ENCODE measurements at regions not wholly inside any gene's neighbourhood (a gene's known extent, or its start where the extent isn't known, plus 50 kb on each side); places are given as distances from the start of the nearest gene placed in this dataset.

GRCh38 chr3:181855825-181856224, 144.1 kb downstream of the SOX2 start:
- in situ Hi-C loops (cut with HindIII; ENCODE audit: low sequenced_read_pairs): no loop called here

GRCh38 chr3:181859518-181859917, 147.8 kb downstream of the SOX2 start:
- in situ Hi-C loops (cut with HindIII; ENCODE audit: low sequenced_read_pairs): no loop called here

- in situ Hi-C loops (cut with HindIII; ENCODE audit: low sequenced_read_pairs): no loop called here
Observed at GRCh38 chr3:181860235-181860634, 148.5 kb downstream of the SOX2 start.

- in situ Hi-C loops (cut with HindIII; ENCODE audit: low sequenced_read_pairs): no loop called here
Observed at GRCh38 chr3:181862502-181862901, 150.8 kb downstream of the SOX2 start.

GRCh38 chr3:181868576-181869082, 156.9 kb downstream of the SOX2 start:
- in situ Hi-C loops (cut with HindIII; ENCODE audit: low sequenced_read_pairs): no loop called here

GRCh38 chr3:181872887-181873286, 161.2 kb downstream of the SOX2 start:
- in situ Hi-C loops (cut with HindIII; ENCODE audit: low sequenced_read_pairs): no loop called here

GRCh38 chr3:181879926-181880325, 168.2 kb downstream of the SOX2 start:
- in situ Hi-C loops (cut with HindIII; ENCODE audit: low sequenced_read_pairs): no loop called here

GRCh38 chr3:181880331-181880730, 168.6 kb downstream of the SOX2 start:
- in situ Hi-C loops (cut with HindIII; ENCODE audit: low sequenced_read_pairs): no loop called here

- in situ Hi-C loops (cut with HindIII; ENCODE audit: low sequenced_read_pairs): no loop called here
Observed at GRCh38 chr3:181881749-181882148, 170.0 kb downstream of the SOX2 start.

GRCh38 chr3:181885868-181886630, 174.3 kb downstream of the SOX2 start:
- in situ Hi-C loops (cut with HindIII; ENCODE audit: low sequenced_read_pairs): no loop called here

- in situ Hi-C loops (cut with HindIII; ENCODE audit: low sequenced_read_pairs): no loop called here
Observed at GRCh38 chr3:181886676-181887075, 175.0 kb downstream of the SOX2 start.

- in situ Hi-C loops (cut with HindIII; ENCODE audit: low sequenced_read_pairs): no loop called here
Observed at GRCh38 chr3:181887685-181888084, 176.0 kb downstream of the SOX2 start.

GRCh38 chr3:181888234-181888633, 176.5 kb downstream of the SOX2 start:
- in situ Hi-C loops (cut with HindIII; ENCODE audit: low sequenced_read_pairs): no loop called here

- in situ Hi-C loops (cut with HindIII; ENCODE audit: low sequenced_read_pairs): no loop called here
Observed at GRCh38 chr3:181892848-181893247, 181.1 kb downstream of the SOX2 start.

- in situ Hi-C loops (cut with HindIII; ENCODE audit: low sequenced_read_pairs): no loop called here
Observed at GRCh38 chr3:181896605-181897004, 184.9 kb downstream of the SOX2 start.

- in situ Hi-C loops (cut with HindIII; ENCODE audit: low sequenced_read_pairs): no loop called here
Observed at GRCh38 chr3:181899702-181900101, 188.0 kb downstream of the SOX2 start.

GRCh38 chr3:181901626-181902025, 189.9 kb downstream of the SOX2 start:
- in situ Hi-C loops (cut with HindIII; ENCODE audit: low sequenced_read_pairs): no loop called here

GRCh38 chr3:181906338-181906737, 194.6 kb downstream of the SOX2 start:
- in situ Hi-C loops (cut with HindIII; ENCODE audit: low sequenced_read_pairs): no loop called here

- in situ Hi-C loops (cut with HindIII; ENCODE audit: low sequenced_read_pairs): no loop called here
Observed at GRCh38 chr3:181909241-181909640, 197.5 kb downstream of the SOX2 start.

- in situ Hi-C loops (cut with HindIII; ENCODE audit: low sequenced_read_pairs): no loop called here
Observed at GRCh38 chr3:181912384-181912783, 200.7 kb downstream of the SOX2 start.

GRCh38 chr3:181913254-181913653, 201.5 kb downstream of the SOX2 start:
- in situ Hi-C loops (cut with HindIII; ENCODE audit: low sequenced_read_pairs): no loop called here

GRCh38 chr3:181915551-181915950, 203.8 kb downstream of the SOX2 start:
- in situ Hi-C loops (cut with HindIII; ENCODE audit: low sequenced_read_pairs): no loop called here

- in situ Hi-C loops (cut with HindIII; ENCODE audit: low sequenced_read_pairs): no loop called here
Observed at GRCh38 chr3:181916013-181916412, 204.3 kb downstream of the SOX2 start.

Measured in endothelial cell of hepatic sinusoid (primary cell).